GM12874 (cell line): ENCODE measurements at regions not wholly inside any gene's neighbourhood (a gene's known extent, or its start where the extent isn't known, plus 50 kb on each side); places are given as distances from the start of the nearest gene placed in this dataset.

Experiments
- TF ChIP-seq, protein P1 (sequence below): IDR thresholded peaks from 2 replicates; pipeline ENCODE4 v1.5.1; 2011; ENCODE audit warnings: low read depth, mild to moderate bottlenecking, control low read depth, low read length, moderate library complexity; ENCODE audit not compliant: insufficient read depth

GRCh38 chr12:31890295-31891285, 68.6 kb upstream of the RESF1 start:
- TF ChIP-seq, protein P1, sequence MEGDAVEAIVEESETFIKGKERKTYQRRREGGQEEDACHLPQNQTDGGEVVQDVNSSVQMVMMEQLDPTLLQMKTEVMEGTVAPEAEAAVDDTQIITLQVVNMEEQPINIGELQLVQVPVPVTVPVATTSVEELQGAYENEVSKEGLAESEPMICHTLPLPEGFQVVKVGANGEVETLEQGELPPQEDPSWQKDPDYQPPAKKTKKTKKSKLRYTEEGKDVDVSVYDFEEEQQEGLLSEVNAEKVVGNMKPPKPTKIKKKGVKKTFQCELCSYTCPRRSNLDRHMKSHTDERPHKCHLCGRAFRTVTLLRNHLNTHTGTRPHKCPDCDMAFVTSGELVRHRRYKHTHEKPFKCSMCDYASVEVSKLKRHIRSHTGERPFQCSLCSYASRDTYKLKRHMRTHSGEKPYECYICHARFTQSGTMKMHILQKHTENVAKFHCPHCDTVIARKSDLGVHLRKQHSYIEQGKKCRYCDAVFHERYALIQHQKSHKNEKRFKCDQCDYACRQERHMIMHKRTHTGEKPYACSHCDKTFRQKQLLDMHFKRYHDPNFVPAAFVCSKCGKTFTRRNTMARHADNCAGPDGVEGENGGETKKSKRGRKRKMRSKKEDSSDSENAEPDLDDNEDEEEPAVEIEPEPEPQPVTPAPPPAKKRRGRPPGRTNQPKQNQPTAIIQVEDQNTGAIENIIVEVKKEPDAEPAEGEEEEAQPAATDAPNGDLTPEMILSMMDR: no peak

DNA sequence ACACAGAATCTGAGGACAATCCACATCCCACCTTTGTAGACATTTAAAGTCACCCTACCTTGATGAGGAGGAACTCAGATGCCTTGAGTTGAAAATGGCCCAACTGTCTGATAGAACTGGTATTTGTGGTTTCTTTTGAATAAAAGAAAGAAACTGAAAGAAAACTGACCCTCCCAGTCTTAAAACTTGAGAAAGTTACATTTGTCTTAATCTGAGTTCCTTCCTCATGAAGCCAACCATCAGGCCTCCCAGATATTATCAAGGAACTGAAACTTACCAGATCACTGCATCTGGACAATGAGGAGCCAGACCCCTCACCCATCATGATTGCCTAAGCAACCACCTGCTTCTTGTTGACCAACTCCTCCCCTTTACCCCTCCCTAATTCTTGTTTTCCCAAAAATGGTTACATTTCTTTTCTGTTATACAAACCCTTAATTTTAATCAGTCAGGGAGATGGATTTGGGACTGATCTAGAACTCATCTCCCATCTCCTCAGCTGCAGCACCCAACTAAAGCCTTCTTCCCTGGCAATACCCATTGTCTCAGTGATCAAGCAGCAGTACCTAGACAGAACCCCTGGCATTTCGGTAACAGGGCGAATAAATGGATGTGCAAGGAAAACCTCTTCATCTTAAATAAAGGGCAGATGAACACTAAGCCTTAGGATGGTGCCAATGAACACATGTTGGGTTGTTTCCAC, 72.0 kb upstream of the RESF1 start:
- TF ChIP-seq, protein P1: no peak

DNA sequence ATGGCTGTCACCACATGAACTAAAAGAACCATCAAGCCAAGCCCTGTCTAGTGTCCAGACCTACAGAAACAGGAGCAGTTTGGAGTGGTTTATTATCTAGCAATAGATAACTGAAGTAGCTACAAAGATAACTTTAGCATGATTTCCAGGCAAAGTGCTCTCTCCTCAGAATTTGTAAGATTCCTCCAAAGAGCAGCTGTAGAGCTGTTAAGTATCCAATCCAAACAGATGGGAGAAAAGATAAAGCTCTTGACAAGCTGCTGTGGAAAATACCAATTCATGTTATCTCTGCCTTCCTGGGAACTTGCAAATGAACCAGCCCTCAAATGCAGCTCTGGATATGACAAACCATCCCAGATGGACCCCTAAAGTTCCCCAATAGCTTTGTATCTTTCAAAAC, 78.9 kb upstream of the RESF1 start:
- TF ChIP-seq, protein P1: no peak

DNA sequence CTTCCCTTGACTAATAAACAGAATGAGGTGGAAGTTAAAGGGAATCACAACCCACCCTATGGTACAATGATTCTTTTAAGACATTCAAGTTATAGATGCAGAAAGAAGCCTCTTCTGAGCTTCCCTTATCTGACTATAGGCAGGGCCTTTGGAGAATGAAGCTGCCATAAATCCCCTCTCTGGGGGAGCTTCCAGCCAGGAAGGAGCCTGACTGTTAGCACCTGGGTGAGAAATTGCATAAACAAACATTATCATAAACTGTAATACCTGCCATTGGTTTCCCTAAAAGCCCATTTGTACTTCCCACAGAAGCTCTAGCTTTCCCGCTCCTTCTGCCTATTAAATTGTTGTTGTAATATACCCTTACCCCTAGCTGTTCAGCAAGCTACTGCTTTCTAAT, 81.3 kb upstream of the RESF1 start:
- TF ChIP-seq, protein P1: no peak

- TF ChIP-seq, protein P1: no peak
These were observed 82.4 kb upstream of the RESF1 start for GRCh38 chr12:31876568-31877424.

GRCh38 chr12:31875609-31875964, 83.6 kb upstream of the RESF1 start:
- TF ChIP-seq, protein P1: no peak

GRCh38 chr12:31874961-31875608, 84.1 kb upstream of the RESF1 start:
- TF ChIP-seq, protein P1: no peak
